Nephron progenitor cell (in vitro differentiated cells): ENCODE measurements at regions not wholly inside any gene's neighbourhood (a gene's known extent, or its start where the extent isn't known, plus 50 kb on each side); places are given as distances from the start of the nearest gene placed in this dataset.

ENCODE experiments used
- DNase-seq: peaks from one replicate; pipeline ENCODE4 v3.0.0; 2021
- H3K27ac Mint-ChIP-seq: 2 replicates; pipeline ENCODE4 v1.8.0; 2021; ENCODE audit warnings: mild to moderate bottlenecking, moderate library complexity, mixed read lengths
- H3K27me3 Mint-ChIP-seq: 2 replicates; pipeline ENCODE4 v1.8.0; 2021; ENCODE audit warnings: mild to moderate bottlenecking, low read depth, mixed read lengths; ENCODE audit not compliant: poor library complexity
- H3K36me3 Mint-ChIP-seq: 2 replicates; pipeline ENCODE4 v1.8.0; 2021; ENCODE audit warnings: low read depth, mixed read lengths
- H3K4me1 Mint-ChIP-seq: 2 replicates; pipeline ENCODE4 v1.8.0; 2021; ENCODE audit warnings: mixed read lengths
- H3K4me3 Mint-ChIP-seq: 2 replicates; pipeline ENCODE4 v1.8.0; 2021; ENCODE audit warnings: mild to moderate bottlenecking, moderate library complexity, mixed read lengths
- H3K9me3 Mint-ChIP-seq: 2 replicates; pipeline ENCODE4 v1.8.0; 2021; ENCODE audit warnings: mild to moderate bottlenecking, moderate library complexity, mixed read lengths
- CTCF ChIP-seq: fragments of 200-600 bp; sonication (generic); IDR thresholded peaks from 2 replicates; pipeline ENCODE4 v1.5.0; 2021; ENCODE audit warnings: antibody characterized with exemption

- H3K9me3 Mint-ChIP-seq: no peaks in the 10 kb centered on the region
- no peak overlapping the region for H3K4me3 Mint-ChIP-seq
- H3K4me1 Mint-ChIP-seq: no peaks in the 10 kb centered on the region
- H3K36me3 Mint-ChIP-seq: no peaks in the 10 kb centered on the region
- TF ChIP-seq CTCF: no peak
- no peaks in the 10 kb centered on the region for H3K27me3 Mint-ChIP-seq
- no peak overlapping the region for H3K27ac Mint-ChIP-seq
- no peak for DNase-seq
These were observed 346.8 kb downstream of the BRINP2 start for GRCh38 chr1:177517546-177517945.

- peaks cover 5% of the 10 kb centered on the region for H3K27me3 Mint-ChIP-seq
- no peak for TF ChIP-seq CTCF
- H3K4me3 Mint-ChIP-seq: no peak overlapping the region
- no peak overlapping the region for H3K27ac Mint-ChIP-seq
- no peak for DNase-seq
- H3K36me3 Mint-ChIP-seq: no peaks in the 10 kb centered on the region
- no peaks in the 10 kb centered on the region for H3K4me1 Mint-ChIP-seq
- H3K9me3 Mint-ChIP-seq: no peaks in the 10 kb centered on the region
These were observed 343.4 kb downstream of the BRINP2 start for GRCh38 chr1:177514207-177514606.

- TF ChIP-seq CTCF: no peak
These were observed 340.3 kb downstream of the BRINP2 start for GRCh38 chr1:177511036-177511435.

GRCh38 chr1:177505905-177506590 is 335.3 kb downstream of the BRINP2 start:
- Mint-ChIP-seq H3K4me3 (no peak overlapping the region), H3K27ac (no peak overlapping the region), H3K4me1 (no peaks in the 10 kb centered on the region), H3K36me3 (peaks cover 4% of the 10 kb centered on the region), H3K9me3 (peaks cover 16% of the 10 kb centered on the region), H3K27me3 (no peaks in the 10 kb centered on the region)
- no peak for DNase-seq
- no peak for TF ChIP-seq CTCF

More at GRCh38 chr1:177511036-177511435, 340.3 kb downstream of the BRINP2 start:
- peaks cover 4% of the 10 kb centered on the region for H3K36me3 Mint-ChIP-seq
- H3K4me1 Mint-ChIP-seq: no peaks in the 10 kb centered on the region
- DNase-seq: no peak
- no peak overlapping the region for H3K4me3 Mint-ChIP-seq
- H3K27me3 Mint-ChIP-seq: peaks cover 5% of the 10 kb centered on the region
- H3K9me3 Mint-ChIP-seq: peaks cover 7% of the 10 kb centered on the region
- H3K27ac Mint-ChIP-seq: no peak overlapping the region

- no peak for TF ChIP-seq CTCF
- Mint-ChIP-seq H3K27me3 (peaks cover 4% of the 10 kb centered on the region), H3K4me3 (no peak overlapping the region), H3K4me1 (no peaks in the 10 kb centered on the region), H3K27ac (no peak overlapping the region), H3K36me3 (peaks cover 13% of the 10 kb centered on the region), H3K9me3 (peaks cover 37% of the 10 kb centered on the region)
- no peak for DNase-seq
These were observed 325.1 kb downstream of the BRINP2 start for GRCh38 chr1:177495878-177496277.

GRCh38 chr1:177490786-177491185 is 320.0 kb downstream of the BRINP2 start:
- Mint-ChIP-seq H3K4me1 (peaks cover 5% of the 10 kb centered on the region), H3K36me3 (no peaks in the 10 kb centered on the region), H3K4me3 (no peak overlapping the region), H3K9me3 (peaks cover 8% of the 10 kb centered on the region), H3K27ac (no peak overlapping the region), H3K27me3 (peaks cover 8% of the 10 kb centered on the region)
- no peak for TF ChIP-seq CTCF
- no peak for DNase-seq
